MM.1S (cell line): ENCODE measurements at regions not wholly inside any gene's neighbourhood (a gene's known extent, or its start where the extent isn't known, plus 50 kb on each side); places are given as distances from the start of the nearest gene placed in this dataset.
"Not testable (repeated sequence)": the region's sequence is repeated elsewhere in the genome, so short reads cannot be mapped to it uniquely, and the experiment has no call there.

Experiments used
- CTCF ChIP-seq: fragments of 300-600 bp; sonication (generic); IDR thresholded peaks from 2 replicates; pipeline ENCODE4 v1.5.1; 2016; ENCODE audit warnings: antibody characterized with exemption, low read length, mixed read lengths
- EZH2 ChIP-seq: fragments of 300-600 bp; sonication (generic); optimal IDR thresholded peaks from 2 replicates; pipeline ENCODE3; 2017; ENCODE audit warnings: low read depth, mild to moderate bottlenecking, antibody characterized with exemption, low read length, mixed read lengths
- EZH2phosphoT487 ChIP-seq: fragments of 300-600 bp; sonication (generic); IDR thresholded peaks from 2 replicates; pipeline ENCODE4 v1.6.1; 2018; ENCODE audit warnings: antibody characterized with exemption, low read length

DNA sequence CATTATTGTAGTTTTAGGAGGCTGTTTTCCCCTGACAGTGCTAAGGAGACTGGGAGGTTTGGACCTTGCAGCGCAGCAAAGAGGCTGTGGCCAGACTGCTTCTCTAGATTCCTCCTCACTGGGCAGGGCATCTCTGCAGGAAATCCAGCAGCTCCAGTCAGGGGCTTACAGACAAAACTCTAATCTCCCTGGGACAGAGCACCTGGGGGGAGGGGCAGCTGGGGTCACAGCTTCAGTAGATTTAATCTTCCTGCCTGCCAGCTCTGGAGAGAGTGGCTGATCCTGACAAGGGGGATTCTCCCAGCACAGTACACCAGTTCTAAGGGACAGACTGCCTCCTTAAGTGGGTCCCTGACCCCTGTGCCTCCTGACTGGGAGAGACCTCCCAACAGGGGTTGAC, 599.4 kb downstream of the DMRTA1 start:
- not testable (repeated sequence) for TF ChIP-seq CTCF, EZH2, EZH2phosphoT487
